KMS-11 (cell line): ENCODE measurements at regions not wholly inside any gene's neighbourhood (a gene's known extent, or its start where the extent isn't known, plus 50 kb on each side); places are given as distances from the start of the nearest gene placed in this dataset.

Experiments used
- H2AFZ ChIP-seq: fragments of 200-600 bp; sonication (generic); 2 replicates; pipeline ENCODE4 v1.6.1; 2016; ENCODE audit warnings: antibody characterized with exemption, mixed run types, low read depth
- H3K27ac ChIP-seq: fragments of 200-600 bp; sonication (generic); 2 replicates; pipeline ENCODE4 v1.6.1; 2016; ENCODE audit warnings: mild to moderate bottlenecking, mixed run types
- H3K27me3 ChIP-seq: fragments of 200-600 bp; sonication (generic); 2 replicates; pipeline ENCODE4 v1.6.1; 2017; ENCODE audit warnings: mild to moderate bottlenecking, low read depth, mixed run types, moderate library complexity; ENCODE audit not compliant: insufficient read depth
- H3K36me3 ChIP-seq: fragments of 200-600 bp; sonication (generic); 2 replicates; pipeline ENCODE4 v1.6.1; 2017; ENCODE audit warnings: mild to moderate bottlenecking, mixed run types; ENCODE audit not compliant: insufficient read depth
- H3K4me1 ChIP-seq: fragments of 200-600 bp; sonication (generic); 2 replicates; pipeline ENCODE4 v1.6.1; 2016; ENCODE audit warnings: mild to moderate bottlenecking, low read depth, mixed run types; ENCODE audit not compliant: poor library complexity, severe bottlenecking
- H3K4me2 ChIP-seq: fragments of 200-600 bp; sonication (generic); 2 replicates; pipeline ENCODE4 v1.7.0; 2016; ENCODE audit warnings: mild to moderate bottlenecking, mixed run types
- H3K4me3 ChIP-seq: fragments of 200-600 bp; sonication (generic); IDR thresholded peaks from 2 replicates; pipeline ENCODE4 v1.6.1; 2017; ENCODE audit warnings: low read depth, low read length, mixed read lengths; ENCODE audit not compliant: insufficient read depth
- H3K79me2 ChIP-seq: fragments of 200-600 bp; sonication (generic); 2 replicates; pipeline ENCODE4 v1.6.1; 2016; ENCODE audit warnings: low read depth, mixed run types; ENCODE audit not compliant: insufficient read depth
- H3K9ac ChIP-seq: fragments of 200-600 bp; sonication (generic); 2 replicates; pipeline ENCODE4 v1.6.1; 2016; ENCODE audit warnings: mild to moderate bottlenecking, mixed run types
- H4K20me1 ChIP-seq: fragments of 200-600 bp; sonication (generic); 2 replicates; pipeline ENCODE4 v1.6.1; 2016; ENCODE audit warnings: mild to moderate bottlenecking, mixed run types; ENCODE audit not compliant: insufficient read depth
- TF ChIP-seq, protein P1 (sequence below): fragments of 200-600 bp; sonication (generic); conservative IDR thresholded peaks from 2 replicates; pipeline ENCODE4 v1.6.1; 2017; ENCODE audit warnings: low read depth, mild to moderate bottlenecking, antibody characterized with exemption, low read length, moderate library complexity, mixed read lengths

DNA sequence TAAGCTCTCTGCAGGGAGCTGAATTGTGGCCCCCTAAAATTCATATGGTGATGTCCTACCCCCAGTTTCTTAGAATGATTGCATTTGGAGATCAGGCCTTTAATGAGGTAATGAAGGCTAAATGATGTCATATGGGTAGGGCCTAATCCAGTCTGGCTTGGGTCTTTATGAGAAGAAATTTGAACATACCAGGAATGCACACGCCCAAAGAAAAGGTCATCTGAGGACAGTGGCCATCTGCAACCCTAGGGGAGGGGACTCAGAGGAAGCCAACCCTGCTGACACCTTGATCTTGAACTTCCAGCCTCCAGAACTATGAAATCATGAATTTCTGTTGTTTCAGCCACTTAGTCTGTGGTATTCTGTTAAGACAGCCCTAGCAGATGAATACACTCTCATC lies 426.7 kb downstream of the EPHA4 start:
- H4K20me1 ChIP-seq, result no peaks in the 10 kb centered on the region
- H3K9ac ChIP-seq, result no peak overlapping the region
- no peaks in the 10 kb centered on the region for H3K79me2 ChIP-seq
- no peak overlapping the region for H3K27ac ChIP-seq
- H3K4me2 ChIP-seq, result no peak overlapping the region
- no peaks in the 10 kb centered on the region for H3K4me1 ChIP-seq
- H2AFZ ChIP-seq, result no peak overlapping the region
- H3K4me3 ChIP-seq, result no peak overlapping the region
- TF ChIP-seq, protein P1, sequence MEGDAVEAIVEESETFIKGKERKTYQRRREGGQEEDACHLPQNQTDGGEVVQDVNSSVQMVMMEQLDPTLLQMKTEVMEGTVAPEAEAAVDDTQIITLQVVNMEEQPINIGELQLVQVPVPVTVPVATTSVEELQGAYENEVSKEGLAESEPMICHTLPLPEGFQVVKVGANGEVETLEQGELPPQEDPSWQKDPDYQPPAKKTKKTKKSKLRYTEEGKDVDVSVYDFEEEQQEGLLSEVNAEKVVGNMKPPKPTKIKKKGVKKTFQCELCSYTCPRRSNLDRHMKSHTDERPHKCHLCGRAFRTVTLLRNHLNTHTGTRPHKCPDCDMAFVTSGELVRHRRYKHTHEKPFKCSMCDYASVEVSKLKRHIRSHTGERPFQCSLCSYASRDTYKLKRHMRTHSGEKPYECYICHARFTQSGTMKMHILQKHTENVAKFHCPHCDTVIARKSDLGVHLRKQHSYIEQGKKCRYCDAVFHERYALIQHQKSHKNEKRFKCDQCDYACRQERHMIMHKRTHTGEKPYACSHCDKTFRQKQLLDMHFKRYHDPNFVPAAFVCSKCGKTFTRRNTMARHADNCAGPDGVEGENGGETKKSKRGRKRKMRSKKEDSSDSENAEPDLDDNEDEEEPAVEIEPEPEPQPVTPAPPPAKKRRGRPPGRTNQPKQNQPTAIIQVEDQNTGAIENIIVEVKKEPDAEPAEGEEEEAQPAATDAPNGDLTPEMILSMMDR, result no peak
- H3K36me3 ChIP-seq, result no peaks in the 10 kb centered on the region
- H3K27me3 ChIP-seq, result no peaks in the 10 kb centered on the region

DNA sequence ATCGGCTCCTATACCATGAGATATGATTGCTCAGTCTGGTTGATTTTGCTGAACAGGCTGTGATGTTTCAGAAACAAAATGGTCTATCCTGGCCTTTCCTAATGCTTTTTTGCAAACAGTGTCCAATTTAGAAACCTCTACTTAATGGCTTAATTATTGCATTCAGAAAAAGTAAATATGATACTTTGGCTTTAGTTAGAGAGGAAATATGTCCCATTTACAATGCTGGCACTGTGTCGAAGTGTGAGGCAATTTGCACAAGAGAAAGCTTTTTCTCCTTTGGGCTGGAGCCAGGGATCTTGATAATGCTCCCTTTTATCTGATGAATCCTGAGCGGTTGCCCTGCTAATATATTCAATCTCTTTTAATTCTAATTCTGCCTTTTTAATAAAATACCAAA lies 418.9 kb downstream of the EPHA4 start:
- Histone ChIP-seq H3K4me3 (no peak overlapping the region), H3K36me3 (no peaks in the 10 kb centered on the region), H3K4me2 (no peak overlapping the region), H4K20me1 (no peaks in the 10 kb centered on the region), H3K27ac (no peak overlapping the region), H3K4me1 (no peaks in the 10 kb centered on the region), H2AFZ (no peak overlapping the region), H3K27me3 (no peaks in the 10 kb centered on the region), H3K79me2 (no peaks in the 10 kb centered on the region), H3K9ac (no peak overlapping the region)
- TF ChIP-seq, protein P1, result no peak

DNA sequence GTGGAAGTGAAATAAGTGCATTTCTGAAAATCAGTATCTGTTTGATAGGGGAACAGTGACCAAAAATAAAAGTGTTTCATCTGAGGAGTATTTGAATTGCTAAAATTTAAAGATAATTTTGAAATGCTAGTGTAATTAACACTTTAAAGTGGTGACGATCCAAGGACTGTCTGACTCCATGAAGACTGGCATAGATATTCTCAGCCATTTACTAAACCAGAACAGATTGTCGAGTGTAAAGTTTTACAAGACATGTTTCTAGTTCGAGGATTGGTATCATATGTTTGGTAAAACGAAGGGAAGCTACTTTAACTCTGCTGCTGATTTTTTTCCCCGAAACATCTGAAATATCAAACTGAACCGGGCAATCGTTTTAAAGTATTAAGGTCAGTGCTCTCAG lies 417.9 kb downstream of the EPHA4 start:
- H3K4me1 ChIP-seq, result no peaks in the 10 kb centered on the region
- H3K9ac ChIP-seq, result no peak overlapping the region
- H2AFZ ChIP-seq, result no peak overlapping the region
- H3K4me2 ChIP-seq, result no peak overlapping the region
- H3K79me2 ChIP-seq, result no peaks in the 10 kb centered on the region
- no peaks in the 10 kb centered on the region for H3K27me3 ChIP-seq
- H4K20me1 ChIP-seq, result no peaks in the 10 kb centered on the region
- H3K27ac ChIP-seq, result no peak overlapping the region
- no peak overlapping the region for H3K4me3 ChIP-seq
- no peaks in the 10 kb centered on the region for H3K36me3 ChIP-seq
- TF ChIP-seq, protein P1, result no peak

DNA sequence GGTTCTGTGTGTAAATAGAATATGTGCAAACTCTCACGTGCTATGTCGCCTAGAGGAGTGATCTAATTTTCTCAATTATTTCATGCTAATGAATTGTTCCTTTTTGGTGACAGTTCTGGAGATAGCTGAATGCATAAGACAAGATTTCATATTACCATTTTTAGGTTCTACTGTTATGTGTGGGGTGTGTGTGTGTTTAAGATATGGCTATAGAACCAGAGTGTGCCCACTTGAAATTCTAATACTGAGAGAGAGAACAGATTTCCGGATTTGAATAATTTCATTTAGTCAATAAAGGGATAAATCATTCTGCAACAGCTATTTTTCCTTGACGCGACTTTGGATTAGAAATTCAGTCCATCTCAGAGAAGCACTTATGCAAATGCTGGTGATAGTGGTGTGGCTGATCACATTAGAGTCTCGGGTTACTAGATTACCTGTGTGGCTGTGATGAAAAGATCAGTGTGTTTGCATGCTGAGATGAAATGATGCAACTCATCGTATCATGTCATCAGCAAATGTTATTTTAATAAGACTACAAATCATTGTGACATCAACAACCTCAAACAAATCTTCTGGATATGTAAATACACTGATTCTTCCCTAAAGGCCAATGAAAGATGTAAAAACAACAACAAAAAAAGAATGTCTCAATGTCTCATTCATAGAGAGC lies 415.9 kb downstream of the EPHA4 start:
- H2AFZ ChIP-seq, result no peak overlapping the region
- TF ChIP-seq, protein P1, result no peak
- no peak overlapping the region for H3K27ac ChIP-seq

More for the DNA sequence above, 415.9 kb downstream of the EPHA4 start:
- no peaks in the 10 kb centered on the region for H3K27me3 ChIP-seq
- no peaks in the 10 kb centered on the region for H3K79me2 ChIP-seq
- H3K9ac ChIP-seq, result no peak overlapping the region
- H3K4me1 ChIP-seq, result no peaks in the 10 kb centered on the region
- H3K4me2 ChIP-seq, result no peak overlapping the region
- no peaks in the 10 kb centered on the region for H4K20me1 ChIP-seq
- H3K36me3 ChIP-seq, result no peaks in the 10 kb centered on the region
- H3K4me3 ChIP-seq, result no peak overlapping the region
